GM19468 (cell line): ENCODE measurements at regions not wholly inside any gene's neighbourhood (a gene's known extent, or its start where the extent isn't known, plus 50 kb on each side); places are given as distances from the start of the nearest gene placed in this dataset.
"Not testable (repeated sequence)": the region's sequence is repeated elsewhere in the genome, so short reads cannot be mapped to it uniquely, and the experiment has no call there.

Experiments used
- ATAC-seq: cut with Tn5 transposase; IDR thresholded peaks from one replicate; pipeline ENCODE4 v1.9.1; 2021; ENCODE audit warnings: mild to moderate bottlenecking, moderate library complexity, moderate number of reproducible peaks; ENCODE audit not compliant: unreplicated experiment; ENCODE audit errors: extremely low read depth

DNA sequence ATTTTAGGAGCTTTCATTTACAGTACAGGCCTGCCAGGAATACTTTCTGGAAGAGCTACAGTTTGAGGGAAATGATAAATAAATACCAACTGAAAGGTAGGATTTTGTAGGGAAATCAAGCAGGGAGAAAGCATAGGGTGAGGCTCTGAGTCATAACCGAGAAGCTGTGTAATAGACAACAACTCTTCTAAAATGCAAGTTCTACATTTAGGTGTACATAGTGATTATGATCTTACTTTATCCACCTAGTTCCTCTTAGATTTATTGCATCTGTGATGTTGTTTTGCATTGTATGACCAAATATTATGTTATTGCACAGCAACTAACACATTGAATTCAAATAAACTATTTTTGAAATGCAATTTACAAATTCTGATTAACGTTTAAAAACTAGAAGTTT, 819.3 kb downstream of the PLA2G4A start:
- ATAC-seq, result no peak

DNA sequence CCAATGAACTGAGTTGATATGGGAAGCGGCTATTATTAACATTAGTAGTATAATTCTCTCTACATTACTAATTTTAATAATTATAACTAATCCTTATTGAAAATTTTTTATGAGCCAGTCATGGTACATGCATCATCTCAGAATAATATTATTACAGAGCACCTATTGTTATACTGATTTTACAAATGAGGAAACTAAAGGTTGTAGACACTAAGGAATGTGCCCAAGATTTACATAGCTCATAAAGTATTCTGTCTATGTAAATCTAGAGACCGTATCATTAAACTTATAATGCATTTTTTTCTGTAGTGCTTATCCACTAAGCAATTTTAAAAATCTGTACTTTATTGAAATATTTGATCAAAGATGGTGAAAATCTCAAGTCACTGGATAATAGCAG, 825.9 kb downstream of the PLA2G4A start:
- no peak for ATAC-seq

DNA sequence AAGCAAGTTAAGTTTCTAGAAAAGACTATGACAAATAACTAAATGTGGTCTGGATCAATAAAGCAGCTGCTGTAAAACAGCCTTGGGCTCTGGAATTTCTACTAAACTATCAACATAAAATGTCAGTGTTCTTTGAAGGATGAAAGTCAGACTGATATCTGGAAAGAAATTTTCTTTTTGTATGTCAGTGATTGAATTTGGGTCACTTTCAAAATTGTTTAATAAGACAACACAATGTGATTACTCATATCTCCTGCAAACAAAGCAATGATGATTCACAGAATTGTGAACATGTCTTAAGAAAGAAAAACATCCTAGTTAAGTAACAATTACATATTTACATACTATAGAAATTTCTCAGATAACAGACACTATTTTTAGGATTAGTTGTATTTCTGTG, 826.4 kb downstream of the PLA2G4A start:
- ATAC-seq, result no peak

- ATAC-seq, result no peak
Measured at GRCh38 chr1:187665483-187665882, 836.7 kb downstream of the PLA2G4A start.

DNA sequence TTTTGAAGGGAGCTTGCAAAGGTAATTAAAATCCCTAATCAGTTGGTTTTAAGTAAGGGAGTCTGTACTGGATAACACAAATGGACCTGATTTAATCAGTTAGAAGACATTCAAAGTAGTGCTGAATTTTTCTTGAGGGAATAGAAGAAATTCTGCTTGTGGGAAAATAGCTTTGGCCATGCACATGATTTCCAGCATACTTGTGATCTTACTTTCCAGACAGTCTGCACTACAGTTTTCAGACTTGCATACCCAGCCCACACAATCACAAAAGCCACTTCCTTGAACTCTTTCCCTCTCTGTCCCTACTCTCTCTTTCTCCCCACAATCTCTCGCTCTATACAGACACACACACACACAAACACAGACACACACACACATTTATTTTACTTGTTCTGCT, 852.1 kb downstream of the PLA2G4A start:
- ATAC-seq, result no peak

- no peak for ATAC-seq
Measured at GRCh38 chr1:187682112-187682511, 853.4 kb downstream of the PLA2G4A start.

- ATAC-seq, result no peak
Measured at GRCh38 chr1:187685333-187685732, 856.6 kb downstream of the PLA2G4A start.

GRCh38 chr1:187689129-187689528, 860.4 kb downstream of the PLA2G4A start:
- no peak for ATAC-seq

DNA sequence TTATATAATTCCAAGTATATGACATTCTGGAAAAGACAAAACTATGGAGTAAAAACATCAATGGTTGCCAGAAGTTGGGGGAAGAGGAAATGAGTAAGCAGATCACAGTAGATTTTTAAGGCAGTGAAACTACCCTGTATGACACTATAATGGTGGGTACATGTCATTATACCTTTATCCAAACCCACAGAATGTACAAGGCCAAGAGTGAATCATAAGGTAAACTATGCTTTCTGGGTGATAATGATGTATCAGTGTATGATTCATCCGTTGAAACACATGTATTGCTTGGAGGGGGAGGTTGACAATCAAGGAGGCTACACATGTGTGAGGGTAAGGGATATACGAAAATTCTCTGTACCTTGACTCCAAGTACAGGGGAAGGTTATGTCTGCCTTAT, 862.7 kb downstream of the PLA2G4A start:
- ATAC-seq, result no peak

- ATAC-seq, result no peak
Measured at GRCh38 chr1:187692799-187693198, 864.0 kb downstream of the PLA2G4A start.

DNA sequence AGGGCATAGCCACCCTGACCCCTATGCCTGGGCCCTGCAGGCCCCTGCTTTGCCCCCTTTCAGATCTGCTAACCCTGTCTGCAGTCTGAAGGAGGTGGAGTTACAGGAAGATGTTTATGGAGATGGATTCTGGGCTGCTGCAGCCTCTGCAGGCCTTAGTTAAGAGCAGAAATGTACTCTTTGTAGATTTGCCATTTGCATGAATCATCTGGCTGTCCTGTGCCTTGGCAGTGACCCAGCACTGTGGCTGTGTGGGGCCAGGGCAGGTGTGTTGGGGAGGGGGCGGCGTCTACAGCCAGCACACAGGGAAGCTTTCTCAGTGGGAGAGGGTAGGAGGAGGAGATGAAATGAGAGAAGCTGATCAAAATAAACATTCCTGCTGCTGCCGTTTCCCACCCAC, 867.3 kb downstream of the PLA2G4A start:
- no peak for ATAC-seq

- ATAC-seq, result not testable (repeated sequence)
Measured at GRCh38 chr1:187703138-187704130, 874.7 kb downstream of the PLA2G4A start.

GRCh38 chr1:187714470-187714869, 885.7 kb downstream of the PLA2G4A start:
- ATAC-seq, result no peak

DNA sequence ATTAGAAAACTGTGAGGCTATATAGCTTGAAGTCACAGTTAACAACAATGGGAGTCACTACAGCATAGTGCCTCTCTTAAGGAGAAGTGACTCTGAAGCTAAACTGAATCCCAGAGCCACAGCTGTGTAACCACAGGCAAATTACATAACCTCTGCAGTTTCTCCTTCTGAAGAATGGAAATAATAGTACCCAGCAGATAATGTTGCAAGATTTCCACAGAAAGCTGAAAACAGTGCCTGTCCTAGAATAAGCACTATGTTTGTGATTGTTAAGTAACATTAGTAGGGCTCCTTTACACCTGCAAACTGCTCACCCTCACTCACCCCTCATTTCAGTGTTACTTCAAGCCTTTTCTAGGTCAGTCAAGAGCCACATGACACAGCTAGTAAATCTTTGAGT, 886.7 kb downstream of the PLA2G4A start:
- no peak for ATAC-seq

DNA sequence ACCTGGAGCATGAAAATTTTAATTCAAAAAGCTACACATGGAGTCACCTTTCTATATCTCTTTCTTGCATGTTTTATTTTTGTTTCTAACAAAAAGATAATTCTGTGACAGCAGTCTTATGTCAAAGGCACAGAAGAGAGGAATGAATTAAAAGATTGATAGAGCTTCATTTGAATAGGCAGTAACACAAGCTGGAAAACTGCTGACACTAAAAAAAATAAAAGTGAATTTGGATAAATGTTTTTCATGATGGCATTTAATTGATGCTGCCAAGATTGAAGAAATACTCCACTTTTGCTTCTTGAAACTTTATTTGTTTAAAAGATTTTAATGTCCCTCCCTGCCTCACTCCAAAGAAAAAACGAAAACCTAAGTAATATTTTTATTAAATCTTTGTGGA, 887.4 kb downstream of the PLA2G4A start:
- ATAC-seq, result no peak

DNA sequence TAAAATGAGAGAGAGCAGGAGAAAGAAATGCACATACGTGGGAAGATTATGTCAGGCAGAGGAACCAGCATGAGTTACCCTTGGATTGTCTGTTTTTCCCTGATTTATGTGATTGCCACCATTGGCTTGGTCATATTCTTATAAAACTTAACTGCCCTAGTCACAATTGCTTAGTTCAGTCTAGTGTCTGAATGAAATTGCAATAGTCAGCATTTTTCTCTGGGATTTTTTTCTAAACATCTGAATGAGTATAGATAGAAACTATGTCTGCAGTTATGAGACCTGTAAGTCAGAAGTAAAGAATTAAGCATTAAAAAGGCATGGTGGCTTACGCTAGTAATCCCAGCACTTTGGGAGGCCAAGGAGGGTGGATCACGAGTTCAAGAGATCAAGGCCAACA, 889.8 kb downstream of the PLA2G4A start:
- no peak for ATAC-seq

DNA sequence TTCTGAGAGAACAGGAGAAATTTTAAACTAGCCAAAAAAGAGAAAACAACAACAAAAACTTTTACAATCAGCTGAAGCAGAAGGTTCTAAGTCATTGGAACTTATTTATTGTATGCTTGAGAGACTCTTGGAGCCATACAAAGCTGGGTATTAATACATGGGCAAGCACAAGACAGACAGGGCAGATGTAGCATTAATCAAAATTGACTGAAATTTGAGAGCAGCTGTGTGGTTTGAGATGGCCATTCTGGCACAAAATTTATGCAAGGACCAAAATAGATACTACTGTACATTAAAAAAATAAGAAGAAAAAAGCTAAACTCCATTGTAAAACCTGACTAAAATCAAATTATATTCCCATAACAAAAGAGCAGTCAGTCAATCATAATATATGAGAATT, 892.5 kb downstream of the PLA2G4A start:
- ATAC-seq, result no peak

- no peak for ATAC-seq
Measured at GRCh38 chr1:187725216-187725615, 896.5 kb downstream of the PLA2G4A start.

DNA sequence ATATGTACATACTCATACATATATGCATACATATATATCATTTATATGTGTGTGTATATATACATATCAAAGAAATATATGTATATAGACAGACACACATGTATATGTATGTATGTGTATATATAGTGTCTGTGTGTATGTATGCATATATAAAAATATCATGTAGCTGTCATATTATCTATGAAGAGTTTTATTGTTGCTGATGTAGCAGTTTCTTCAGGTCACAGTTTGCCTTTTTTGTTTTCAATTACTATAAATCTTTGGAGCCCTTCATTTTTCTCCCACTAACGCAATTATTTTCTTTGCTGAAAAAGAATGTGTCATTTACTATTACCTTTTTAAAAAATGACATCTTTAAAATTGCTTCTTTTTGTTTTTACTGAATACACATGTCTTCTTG, 904.5 kb downstream of the PLA2G4A start:
- no peak for ATAC-seq

DNA sequence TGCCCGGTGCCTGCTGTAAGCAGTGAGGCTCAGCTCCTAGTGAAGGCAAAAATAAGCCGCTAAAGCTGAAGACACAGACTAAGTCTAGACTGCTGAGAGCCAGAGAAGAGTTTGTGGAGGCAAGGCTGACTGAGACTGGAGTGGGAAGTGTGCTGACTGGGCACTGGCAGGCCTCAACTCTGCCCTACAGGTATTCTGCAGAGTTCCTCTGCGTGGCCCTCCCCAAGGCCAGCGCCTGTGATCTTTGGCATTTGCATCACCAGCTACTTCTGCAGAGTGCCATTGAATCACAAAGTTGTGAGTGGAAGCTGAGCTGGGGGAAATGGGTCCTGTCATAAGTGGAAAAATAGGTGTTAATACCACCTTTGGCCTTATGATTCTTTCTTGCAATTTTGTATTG, 905.7 kb downstream of the PLA2G4A start:
- no peak for ATAC-seq

DNA sequence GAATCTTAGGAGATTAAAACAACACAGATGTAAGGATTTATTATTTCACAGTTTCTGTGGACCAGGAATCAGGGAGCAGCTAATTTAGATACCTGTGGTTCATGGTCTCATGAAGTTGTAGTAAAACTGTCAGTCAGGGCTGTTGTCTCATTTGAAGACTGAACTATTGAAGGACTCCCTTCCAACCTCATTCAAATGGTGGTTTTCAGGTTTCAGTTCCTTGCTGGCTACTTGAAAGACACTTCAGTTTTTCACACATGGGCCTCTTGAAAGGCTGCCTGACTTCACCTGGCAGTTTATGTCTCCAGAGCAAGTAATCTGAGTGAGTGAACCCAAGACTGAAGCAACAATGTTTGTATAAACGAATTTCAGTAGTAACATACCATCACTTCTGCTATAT, 915.9 kb downstream of the PLA2G4A start:
- ATAC-seq, result peak; percentile 83

DNA sequence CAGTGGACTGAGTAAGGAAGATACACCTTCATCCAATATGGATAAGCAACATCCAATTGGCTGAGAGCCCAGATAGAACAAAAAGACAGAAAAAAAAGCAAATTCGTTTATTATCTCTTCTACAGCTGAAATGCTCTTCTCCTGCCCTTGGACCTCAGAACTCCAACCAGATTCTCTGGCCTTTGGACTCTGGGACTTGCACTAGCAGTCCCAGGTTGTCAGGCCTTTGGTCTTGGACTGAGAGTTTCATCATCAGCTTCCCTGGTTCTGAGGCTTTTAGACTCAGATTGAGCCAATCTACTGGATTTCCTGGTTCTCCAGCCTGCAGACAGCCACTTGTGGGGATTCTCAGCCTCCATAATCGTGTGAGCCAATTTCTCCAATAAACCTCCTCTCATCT, 926.8 kb downstream of the PLA2G4A start:
- no peak for ATAC-seq
